Mucosa of rectum (tissue), 2 donors: ENCODE measurements at regions not wholly inside any gene's neighbourhood (a gene's known extent, or its start where the extent isn't known, plus 50 kb on each side); places are given as distances from the start of the nearest gene placed in this dataset.
"Not testable (repeated sequence)": the region's sequence is repeated elsewhere in the genome, so short reads cannot be mapped to it uniquely, and the experiment has no call there.

Source experiments
- H3K27ac ChIP-seq, 2 donors: one replicate each; pipeline ENCODE4 v1.7.0; 2013; ENCODE audit warnings: inconsistent platforms in 2 of 2, low read depth in 2 of 2, low read length in 2 of 2
- H3K27me3 ChIP-seq, 2 donors: one replicate each; pipeline ENCODE4 v1.7.0; 2013; ENCODE audit warnings: low read length in 2 of 2; ENCODE audit not compliant: control insufficient read depth in 2 of 2, insufficient read depth in 2 of 2
- H3K36me3 ChIP-seq, 2 donors: one replicate each; pipeline ENCODE4 v1.7.0; 2013; ENCODE audit warnings: low read length in 2 of 2; ENCODE audit not compliant: control insufficient read depth in 2 of 2, insufficient read depth in 2 of 2
- H3K4me1 ChIP-seq, 2 donors: one replicate each; pipeline ENCODE4 v1.7.0; 2013; ENCODE audit warnings: low read length in 2 of 2, mild to moderate bottlenecking in 1 of 2; ENCODE audit not compliant: control insufficient read depth in 2 of 2, insufficient read depth in 2 of 2
- H3K4me3 ChIP-seq, 2 donors: one replicate each; pipeline ENCODE4 v1.7.0; 2013; ENCODE audit warnings: low read length in 2 of 2
- H3K9ac ChIP-seq, 2 donors: one replicate each; pipeline ENCODE4 v1.7.0; 2013; ENCODE audit warnings: low read length in 2 of 2, low read depth in 1 of 2, mild to moderate bottlenecking in 1 of 2
- H3K9me3 ChIP-seq, 2 donors: one replicate each; pipeline ENCODE4 v1.7.0; 2013; ENCODE audit warnings: low read length in 2 of 2; ENCODE audit not compliant: control insufficient read depth in 2 of 2
- donor health status: healthy.
- donor health status: Normal muscosa, but diverticular disease.

DNA sequence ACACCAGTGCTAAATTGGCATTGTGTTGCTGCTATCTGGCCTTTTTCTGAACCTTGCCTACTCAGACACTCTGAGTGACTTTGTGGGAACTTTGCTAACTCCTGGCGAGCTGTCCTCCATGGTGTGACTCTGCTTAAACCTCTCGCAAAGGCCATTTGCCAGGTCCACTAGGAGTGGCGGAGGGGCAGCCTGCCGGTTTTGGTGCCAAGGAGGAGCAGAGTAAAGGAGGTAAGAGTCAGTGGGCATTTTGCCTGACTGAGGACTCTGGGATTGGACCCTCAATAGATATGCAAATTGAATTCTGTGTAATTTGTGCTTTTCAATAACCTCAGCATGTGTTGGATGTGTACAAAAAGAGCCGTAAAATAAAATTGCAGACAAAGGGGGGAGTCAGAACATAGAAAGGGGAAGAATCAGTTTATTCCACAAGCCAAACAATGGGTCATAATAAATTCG lies 386.6 kb upstream of the NFIA start:
- no peak overlapping the region for H3K4me3 ChIP-seq
- no peaks in the 10 kb centered on the region for H3K9me3 ChIP-seq
- H3K36me3 ChIP-seq, result no peaks in the 10 kb centered on the region
- no peaks in the 10 kb centered on the region for H3K27me3 ChIP-seq
- no peak overlapping the region for H3K27ac ChIP-seq
- no peaks in the 10 kb centered on the region for H3K4me1 ChIP-seq
- no peak overlapping the region for H3K9ac ChIP-seq

DNA sequence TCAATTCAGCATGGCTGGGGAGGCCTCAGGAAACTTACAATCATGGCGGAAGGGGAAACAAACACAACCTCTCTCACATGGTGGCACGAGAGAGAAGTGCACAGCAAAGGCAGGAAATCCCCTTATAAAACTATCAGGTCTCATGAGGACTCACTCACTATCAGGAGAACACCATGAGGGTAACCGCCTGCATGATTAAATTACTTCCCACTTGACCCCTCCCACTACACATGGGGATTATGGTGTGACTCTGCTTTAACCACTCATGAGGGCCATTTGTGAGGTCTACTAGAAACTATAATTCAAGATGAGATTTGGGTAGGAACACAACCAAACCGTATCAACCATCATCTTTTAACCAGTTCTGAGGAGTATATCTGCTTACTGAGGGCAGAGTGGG lies 387.4 kb upstream of the NFIA start:
- Histone ChIP-seq H3K9ac (no peak overlapping the region), H3K27me3 (no peaks in the 10 kb centered on the region), H3K4me1 (no peaks in the 10 kb centered on the region), H3K9me3 (no peaks in the 10 kb centered on the region), H3K27ac (no peak overlapping the region), H3K4me3 (no peak overlapping the region), H3K36me3 (no peaks in the 10 kb centered on the region)

DNA sequence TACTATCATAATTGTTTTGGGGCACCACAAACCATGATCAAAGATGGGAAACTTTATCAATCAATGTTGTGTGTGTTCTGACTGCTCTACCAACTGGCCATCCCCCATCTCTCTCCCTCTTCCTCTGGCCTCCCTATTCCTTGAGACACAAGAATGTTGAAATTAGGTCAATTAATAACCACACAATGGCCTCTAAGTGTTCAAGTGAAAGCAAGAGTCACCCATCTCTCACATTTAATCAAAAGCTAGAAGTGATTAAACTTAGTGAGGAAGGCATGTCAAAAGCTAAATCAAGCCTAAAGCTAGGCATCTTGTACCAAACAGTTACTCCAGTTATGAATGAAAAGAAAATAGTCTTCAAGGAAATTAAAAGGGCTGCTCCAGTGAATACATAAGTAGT lies 390.3 kb upstream of the NFIA start:
- H3K9ac ChIP-seq, result no peak overlapping the region
- no peak overlapping the region for H3K4me3 ChIP-seq

GRCh38 chr1:60688221-60688620 lies 394.1 kb upstream of the NFIA start:
- H3K9me3 ChIP-seq, H3K36me3 ChIP-seq, H3K9ac ChIP-seq, H3K27me3 ChIP-seq, H3K4me1 ChIP-seq, H3K27ac ChIP-seq, H3K4me3 ChIP-seq: not testable (repeated sequence)

More for the DNA sequence above, 390.3 kb upstream of the NFIA start:
- Histone ChIP-seq H3K9me3 (no peaks in the 10 kb centered on the region), H3K27me3 (no peaks in the 10 kb centered on the region), H3K4me1 (no peaks in the 10 kb centered on the region), H3K27ac (no peak overlapping the region), H3K36me3 (no peaks in the 10 kb centered on the region)

GRCh38 chr1:60681095-60681860 lies 401.1 kb upstream of the NFIA start:
- Histone ChIP-seq H3K36me3 (no peaks in the 10 kb centered on the region), H3K9me3 (no peaks in the 10 kb centered on the region), H3K27me3 (no peaks in the 10 kb centered on the region), H3K4me3 (no peak overlapping the region), H3K4me1 (peaks cover 0 to 2% of the 10 kb centered on the region in 2 donors), H3K27ac (no peak overlapping the region), H3K9ac (no peak overlapping the region)

DNA sequence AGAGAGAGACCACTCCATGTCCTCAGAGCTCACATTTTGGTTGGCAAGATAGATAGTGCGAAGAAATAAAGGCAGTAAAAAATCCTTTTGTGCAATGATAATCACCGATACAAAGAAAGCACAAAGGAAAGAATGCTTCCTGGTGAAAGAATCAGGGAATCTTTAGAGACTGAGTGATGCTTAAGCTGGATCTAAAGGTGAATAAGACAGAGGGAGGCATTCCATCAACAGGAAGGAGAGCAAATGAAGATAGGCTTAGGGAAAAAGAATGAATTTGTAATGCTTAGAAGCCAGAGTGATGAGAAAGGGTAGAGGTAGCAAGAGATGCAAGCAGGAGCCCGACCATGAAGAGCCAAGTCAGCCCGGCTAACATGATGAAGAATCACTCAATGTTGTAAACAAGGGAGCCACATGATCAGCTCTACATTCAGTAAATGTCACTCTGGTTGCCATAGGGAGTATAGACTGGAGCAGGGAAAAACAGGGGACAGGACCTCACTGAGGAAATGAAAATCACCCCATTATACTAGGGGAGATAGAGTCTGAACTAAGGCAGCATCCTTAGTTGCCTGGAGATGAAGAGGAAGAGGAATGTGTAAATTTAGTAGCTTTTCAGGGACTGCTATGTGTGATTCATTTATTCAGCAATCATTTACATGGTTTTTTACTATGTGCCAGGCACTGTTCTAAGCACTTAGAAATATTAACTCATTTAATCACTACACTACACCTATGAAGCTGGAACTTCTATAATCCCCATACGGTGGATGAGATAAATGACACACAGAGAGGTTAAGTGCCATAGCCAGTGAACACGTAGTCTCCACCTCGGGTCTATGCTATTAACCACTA lies 402.6 kb upstream of the NFIA start:
- Histone ChIP-seq H3K4me3 (no peak overlapping the region), H3K9me3 (no peaks in the 10 kb centered on the region), H3K9ac (no peak overlapping the region), H3K36me3 (no peaks in the 10 kb centered on the region), H3K4me1 (peaks cover 0 to 2% of the 10 kb centered on the region in 2 donors), H3K27ac (no peak overlapping the region), H3K27me3 (no peaks in the 10 kb centered on the region)

DNA sequence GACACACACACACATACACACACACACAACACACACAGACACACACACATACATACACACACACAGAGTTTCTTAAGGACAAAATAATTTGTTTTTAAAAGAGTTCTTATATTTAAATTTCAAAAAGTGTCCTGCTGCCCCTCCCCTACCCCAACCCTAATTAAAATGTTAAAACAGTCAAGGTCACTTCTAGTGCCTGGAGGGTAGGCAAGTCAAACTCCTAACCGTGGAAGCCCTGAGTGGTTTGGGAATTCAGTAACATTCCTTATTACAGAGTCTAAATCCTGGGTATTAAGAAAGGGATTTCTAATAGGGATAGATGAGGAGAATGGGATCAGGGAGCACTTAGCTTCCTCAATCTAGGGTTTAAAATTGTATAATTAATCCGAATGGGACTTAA lies 403.6 kb upstream of the NFIA start:
- no peaks in the 10 kb centered on the region for H3K9me3 ChIP-seq
- no peak overlapping the region for H3K9ac ChIP-seq
- H3K4me3 ChIP-seq, result no peak overlapping the region
- H3K27me3 ChIP-seq, result no peaks in the 10 kb centered on the region
- H3K4me1 ChIP-seq, result peaks cover 0 to 2% of the 10 kb centered on the region in 2 donors
- H3K27ac ChIP-seq, result no peak overlapping the region
- H3K36me3 ChIP-seq, result no peaks in the 10 kb centered on the region

- no peak overlapping the region for H3K9ac ChIP-seq
- H3K36me3 ChIP-seq, result no peaks in the 10 kb centered on the region
- H3K27me3 ChIP-seq, result no peaks in the 10 kb centered on the region
- no peaks in the 10 kb centered on the region for H3K9me3 ChIP-seq
- no peak overlapping the region for H3K4me3 ChIP-seq
- peaks cover 0 to 2% of the 10 kb centered on the region in 2 donors for H3K4me1 ChIP-seq
- no peak overlapping the region for H3K27ac ChIP-seq
These were observed 404.0 kb upstream of the NFIA start for GRCh38 chr1:60678391-60678790.

GRCh38 chr1:60672449-60672848 lies 409.9 kb upstream of the NFIA start:
- Histone ChIP-seq H3K9ac (no peak overlapping the region), H3K27me3 (no peaks in the 10 kb centered on the region), H3K36me3 (no peaks in the 10 kb centered on the region), H3K27ac (no peak overlapping the region), H3K4me3 (no peak overlapping the region), H3K4me1 (no peaks in the 10 kb centered on the region), H3K9me3 (no peaks in the 10 kb centered on the region)

DNA sequence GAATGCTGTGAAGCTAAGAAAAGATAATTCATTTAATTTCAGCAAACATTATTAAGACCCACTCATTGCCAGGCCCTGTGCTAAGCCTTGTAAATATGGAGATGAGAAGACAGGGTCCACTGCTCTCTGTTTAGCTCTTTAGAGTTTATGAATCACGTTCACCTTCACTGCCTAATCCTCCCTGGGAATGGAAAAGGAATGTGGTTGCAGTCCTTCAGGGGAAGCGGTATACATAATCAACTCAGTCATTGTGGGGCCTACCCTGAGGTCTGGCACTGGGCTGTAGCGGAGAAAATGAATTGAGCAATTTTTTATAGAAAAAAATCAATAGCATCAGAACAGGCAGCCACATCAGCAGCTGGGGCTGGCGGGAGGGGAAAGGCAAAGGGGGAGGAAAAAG lies 412.1 kb upstream of the NFIA start:
- Histone ChIP-seq H3K4me3 (no peak overlapping the region), H3K27ac (no peak overlapping the region), H3K9me3 (no peaks in the 10 kb centered on the region), H3K4me1 (no peaks in the 10 kb centered on the region), H3K9ac (no peak overlapping the region), H3K27me3 (no peaks in the 10 kb centered on the region), H3K36me3 (no peaks in the 10 kb centered on the region)
